ENCODE measurements at regions not wholly inside any gene's neighbourhood (a gene's known extent, or its start where the extent isn't known, plus 50 kb on each side); places are given as distances from the start of the nearest gene placed in this dataset.
"Not testable (repeated sequence)": the region's sequence is repeated elsewhere in the genome, so short reads cannot be mapped to it uniquely, and the experiment has no call there.

DNA sequence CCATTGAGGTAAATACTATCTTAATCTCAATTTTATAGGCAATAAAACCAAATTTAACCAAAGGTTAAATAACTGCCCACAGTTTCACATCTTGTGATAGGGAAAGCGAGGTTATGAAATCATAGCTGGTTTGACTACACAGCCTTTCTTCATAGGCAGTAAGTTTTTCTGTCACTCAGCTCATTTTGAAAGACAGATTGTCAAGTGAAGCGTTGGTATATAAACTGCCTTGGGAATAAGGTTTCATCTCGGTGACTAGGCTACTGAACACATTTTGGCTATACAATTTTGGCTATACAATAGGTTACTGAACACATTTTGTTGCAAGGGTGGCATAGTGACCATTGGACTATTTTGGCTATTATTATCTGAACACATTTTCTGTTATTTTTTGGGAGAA, 793.7 kb downstream of the TRHDE start:
- no peak for DNase-seq

GRCh38 chr12:73067616-73068015, 795.4 kb downstream of the TRHDE start:
- no peak for DNase-seq

GRCh38 chr12:73072214-73072613, 800.0 kb downstream of the TRHDE start:
- DNase-seq = no peak

GRCh38 chr12:73076760-73077159, 804.6 kb downstream of the TRHDE start:
- no peak for DNase-seq

DNA sequence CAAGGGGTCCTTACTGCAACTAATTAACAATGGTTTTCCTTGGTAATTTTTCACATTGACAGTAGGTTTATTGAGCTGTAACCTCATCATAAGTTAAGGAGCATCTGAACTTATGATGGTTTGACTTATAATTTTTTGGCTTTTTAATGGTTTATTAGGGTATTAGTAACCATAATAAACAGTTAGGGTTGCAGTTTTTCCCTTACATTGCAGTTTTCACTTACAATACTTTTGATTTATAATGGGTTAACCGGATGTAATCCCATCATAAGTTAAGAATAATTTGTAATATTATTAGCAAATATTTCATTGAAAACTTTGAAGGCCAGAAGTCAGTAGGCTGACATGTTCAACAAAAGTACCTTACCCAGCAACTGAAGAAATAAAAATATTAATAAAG, 811.6 kb downstream of the TRHDE start:
- no peak for DNase-seq

GRCh38 chr12:73106296-73106695, 834.1 kb downstream of the TRHDE start:
- no peak for DNase-seq

DNA sequence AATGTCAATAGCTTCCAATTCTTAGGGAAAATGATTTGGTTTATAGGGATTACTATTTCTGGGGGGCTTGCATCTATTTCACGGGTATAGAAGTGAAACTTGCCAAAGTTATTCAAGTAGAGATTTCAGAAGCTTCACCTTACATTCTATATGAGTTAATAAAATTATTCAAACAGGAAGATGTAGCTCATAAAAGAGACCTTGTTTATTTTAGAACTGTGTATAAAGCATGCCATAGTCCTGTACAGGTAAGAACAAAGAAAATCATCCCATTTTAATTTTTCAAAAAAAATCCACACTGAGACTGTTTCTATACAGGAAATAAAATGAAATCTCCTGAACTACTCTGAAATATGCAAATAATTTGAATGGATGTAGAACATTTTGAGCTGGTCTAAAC, 834.7 kb downstream of the TRHDE start:
- no peak for DNase-seq

DNA sequence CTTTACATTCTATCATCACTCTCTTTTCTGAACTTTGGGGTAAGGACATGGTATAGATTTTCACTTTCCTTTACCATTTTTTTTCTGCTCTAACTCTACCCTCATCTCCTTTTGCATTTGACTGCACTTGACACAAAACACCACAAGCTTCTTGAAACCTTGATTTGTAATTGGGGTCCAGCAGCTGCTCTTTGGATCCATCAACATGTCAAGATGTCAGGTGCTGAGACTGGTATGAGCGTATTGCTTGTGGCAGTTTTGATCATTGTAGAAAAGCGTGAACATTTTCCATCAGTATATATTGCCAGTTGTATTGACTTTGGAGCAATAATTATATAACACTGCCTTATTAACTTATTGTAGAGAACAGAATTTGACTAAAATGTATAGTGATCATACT, 838.6 kb downstream of the TRHDE start:
- no peak for DNase-seq

DNA sequence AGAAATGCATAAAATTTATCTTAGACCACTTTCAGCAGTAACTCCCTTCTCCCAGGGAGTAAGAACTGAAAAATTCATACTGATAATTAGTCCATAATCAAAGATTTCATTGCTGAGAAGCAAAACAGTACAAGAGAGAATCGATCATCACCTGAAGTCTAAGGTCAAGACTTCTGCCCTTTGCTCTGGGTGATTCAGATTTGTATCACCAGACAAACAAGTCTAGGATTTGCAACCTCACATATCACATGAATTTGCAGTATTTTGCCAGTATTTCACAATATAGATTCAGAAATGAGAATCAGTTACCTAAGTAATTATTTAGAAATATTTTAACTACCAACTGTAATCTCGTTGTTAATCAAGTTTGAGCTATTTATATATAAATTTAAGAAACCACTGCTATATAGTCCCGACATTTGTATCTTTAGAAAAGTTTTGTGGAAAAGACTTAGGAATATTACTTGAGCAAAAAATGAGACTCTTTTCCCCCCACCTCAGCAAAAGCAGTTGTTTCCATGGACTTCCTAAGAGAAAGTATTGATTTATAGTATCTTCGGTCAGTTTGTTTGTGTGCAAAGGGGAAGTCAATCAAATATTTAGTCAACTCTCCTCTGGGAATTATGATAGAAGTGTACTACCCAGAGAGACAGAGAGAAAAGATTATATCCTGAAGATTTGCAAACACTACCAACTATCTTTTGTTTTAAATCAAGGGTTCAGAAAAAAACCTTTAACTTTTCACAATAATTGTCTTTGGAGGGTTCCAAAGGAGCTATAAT, 840.1 kb downstream of the TRHDE start:
- no peak for DNase-seq

DNA sequence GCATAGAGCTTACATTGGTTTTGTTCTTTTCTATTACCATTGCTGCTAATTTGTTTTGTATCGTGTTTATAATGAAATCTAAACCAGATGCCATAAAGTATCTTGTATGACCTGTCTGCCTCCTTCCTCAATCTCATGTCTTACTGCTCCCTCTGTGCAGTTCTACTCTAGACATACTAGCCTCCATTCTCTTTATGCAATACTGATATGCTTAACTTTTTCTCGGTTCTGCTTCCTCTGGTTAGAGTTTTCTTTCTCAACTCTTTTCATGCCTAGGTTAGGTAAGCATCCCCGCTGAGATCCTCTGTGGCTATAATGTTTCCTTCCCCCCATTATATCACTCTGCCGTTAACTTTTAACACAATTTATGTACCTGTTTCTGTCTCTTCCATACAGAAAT, 852.3 kb downstream of the TRHDE start:
- no peak for DNase-seq

GRCh38 chr12:73125148-73125547, 853.0 kb downstream of the TRHDE start:
- no peak for DNase-seq

- no peak for DNase-seq
Observed at GRCh38 chr12:73136386-73136785, 864.2 kb downstream of the TRHDE start.

DNA sequence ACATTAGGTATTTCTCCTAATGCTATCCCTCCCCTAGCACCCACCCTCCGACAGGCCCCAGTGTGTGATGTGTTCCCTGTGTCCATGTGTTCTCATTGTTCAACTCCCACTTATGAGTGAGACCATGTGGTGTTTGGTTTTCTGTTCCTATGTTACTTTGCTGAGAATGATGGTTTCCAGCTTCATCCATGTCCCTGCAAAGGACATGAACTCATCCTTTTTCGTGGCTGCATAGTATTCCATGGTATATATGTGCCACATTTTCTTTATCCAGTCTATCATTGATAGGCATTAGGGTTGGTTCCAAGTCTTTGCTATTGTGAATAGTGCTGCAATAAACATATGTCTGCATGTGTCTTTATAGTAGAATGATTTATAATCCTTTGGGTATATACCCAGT, 867.5 kb downstream of the TRHDE start:
- not testable (repeated sequence) for DNase-seq

- no peak for DNase-seq
Observed at GRCh38 chr12:73158341-73158740, 886.2 kb downstream of the TRHDE start.

DNA sequence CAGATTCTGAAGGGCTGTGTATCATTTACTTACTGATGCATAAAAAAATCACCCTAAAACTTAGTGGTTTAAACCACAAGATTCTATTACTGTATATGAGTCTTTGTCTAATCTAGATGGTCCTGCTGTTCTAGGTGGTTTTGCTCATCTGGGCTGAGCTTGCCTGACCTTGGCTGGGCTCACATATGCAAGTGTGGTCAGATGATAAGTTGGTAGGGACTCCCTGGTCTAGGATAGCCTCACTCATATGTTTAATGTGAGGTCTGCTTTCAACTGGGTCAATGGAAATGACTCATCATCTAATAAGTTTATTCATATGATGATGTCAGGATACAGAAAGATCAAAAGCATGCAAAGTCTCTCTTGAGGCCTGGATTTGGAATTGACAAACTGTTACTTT, 887.8 kb downstream of the TRHDE start:
- no peak for DNase-seq

- no peak for DNase-seq
Observed at GRCh38 chr12:73161970-73162369, 889.8 kb downstream of the TRHDE start.

GRCh38 chr12:73180734-73181133, 908.6 kb downstream of the TRHDE start:
- DNase-seq = no peak

- DNase-seq = no peak
Observed at GRCh38 chr12:73181244-73181643, 909.1 kb downstream of the TRHDE start.

GRCh38 chr12:73185403-73185802, 913.2 kb downstream of the TRHDE start:
- no peak for DNase-seq

DNA sequence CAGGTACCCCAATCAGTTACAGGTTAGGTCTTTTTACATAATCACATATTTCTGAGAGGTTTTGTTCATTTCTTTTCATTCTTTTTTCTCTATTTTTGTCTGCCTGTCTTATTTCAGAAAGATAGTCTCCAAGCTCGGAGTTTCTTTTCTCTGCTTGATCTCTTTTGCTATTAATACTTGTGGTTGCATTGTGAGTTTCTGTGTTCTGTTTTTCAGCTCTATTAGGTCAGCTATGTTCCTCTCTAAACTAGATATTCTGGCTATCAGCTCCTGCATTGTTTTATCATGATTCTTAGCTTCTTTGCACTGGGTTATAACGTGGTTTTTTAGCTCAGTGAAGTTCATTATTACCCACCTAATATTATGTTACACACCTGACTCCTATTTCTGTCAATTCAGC, 914.1 kb downstream of the TRHDE start:
- DNase-seq = no peak

- no peak for DNase-seq
Observed at GRCh38 chr12:73187765-73188164, 915.6 kb downstream of the TRHDE start.

DNA sequence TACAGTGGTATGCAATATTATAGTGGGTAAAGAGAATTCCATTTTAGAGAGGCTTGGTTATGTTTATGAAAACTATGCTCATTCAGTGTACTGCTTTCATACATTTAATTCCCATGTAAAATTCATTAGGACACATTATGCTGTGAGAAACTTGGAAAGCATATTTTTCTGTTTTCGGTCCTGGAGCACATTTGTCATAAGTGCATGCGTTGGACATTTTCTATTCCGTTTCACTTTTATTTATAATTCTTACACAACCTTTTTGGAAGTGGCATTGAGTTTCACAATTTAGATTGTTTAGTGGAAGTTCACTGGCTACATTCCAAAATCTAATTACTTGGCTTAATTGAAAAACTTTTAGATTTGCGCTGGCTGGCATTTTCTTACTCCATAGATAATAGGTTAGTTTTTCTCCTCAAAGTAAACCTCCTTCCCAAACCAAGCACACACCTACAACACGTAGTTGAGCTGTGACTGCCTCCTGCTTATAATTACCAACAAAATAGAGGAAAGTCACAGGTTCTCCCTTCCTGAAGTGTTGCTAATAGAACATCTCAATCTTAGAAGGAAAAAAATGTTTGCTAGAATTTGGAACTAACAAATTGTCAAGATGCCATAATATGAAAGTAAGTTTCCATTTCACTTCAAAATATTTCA, 938.5 kb downstream of the TRHDE start:
- no peak for DNase-seq

DNA sequence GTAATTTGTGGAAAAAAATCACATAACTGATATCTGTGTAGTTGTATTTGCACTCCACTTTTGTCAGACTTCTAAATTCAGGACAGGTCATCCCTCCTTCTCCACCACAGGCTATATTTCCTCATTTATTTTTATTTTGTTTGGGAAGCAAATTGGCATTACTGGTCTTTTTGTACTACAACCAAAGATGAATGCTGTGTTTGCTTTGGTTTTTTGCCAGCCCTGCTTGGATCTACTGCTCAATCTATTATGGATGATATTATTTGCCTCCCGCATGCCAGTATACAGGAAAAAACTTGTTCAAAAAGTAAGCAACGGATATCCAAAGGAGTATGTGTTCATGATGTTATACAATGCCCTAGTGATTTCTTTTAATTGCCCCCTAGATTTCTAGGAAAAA, 948.8 kb downstream of the TRHDE start:
- no peak for DNase-seq

- DNase-seq = no peak
Observed at GRCh38 chr12:73221398-73221797, 949.2 kb downstream of the TRHDE start.

DNA sequence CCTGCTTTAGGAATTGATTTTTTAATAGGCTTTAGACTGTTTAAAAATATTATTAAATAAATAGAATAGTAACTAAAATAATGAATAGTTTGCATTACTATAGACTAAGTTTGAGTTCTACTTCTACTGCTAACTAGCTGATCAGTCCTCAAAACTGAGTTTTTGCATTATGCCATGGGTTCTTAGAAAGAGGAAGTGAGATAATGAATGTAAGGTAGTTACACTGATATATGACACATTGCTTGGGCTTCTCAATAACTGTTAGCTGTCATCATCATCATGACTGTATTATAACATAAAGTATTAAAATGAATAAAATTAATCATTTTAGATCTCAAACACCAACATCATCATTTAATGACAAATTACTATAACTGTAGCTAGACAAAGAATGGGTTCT, 949.7 kb downstream of the TRHDE start:
- no peak for DNase-seq

Measured in NCI-H226 (cell line).